NCI-H2029 (cell line): ENCODE measurements at regions not wholly inside any gene's neighbourhood (a gene's known extent, or its start where the extent isn't known, plus 50 kb on each side); places are given as distances from the start of the nearest gene placed in this dataset.

ENCODE experiments used
- DNase-seq: peaks from one replicate; lab custom pipeline; 2025; lab: John Stamatoyannopoulos, UW

- DNase-seq: no peak
Observed at GRCh38 chr13:78004821-78005220, 86.2 kb upstream of the EDNRB start.

- DNase-seq: no peak
Observed at GRCh38 chr13:77999746-78000145, 81.1 kb upstream of the EDNRB start.

- no peak for DNase-seq
Observed at GRCh38 chr13:77994166-77994565, 75.5 kb upstream of the EDNRB start.

- DNase-seq: no peak
Observed at GRCh38 chr13:77991003-77991402, 72.4 kb upstream of the EDNRB start.

GRCh38 chr13:77989281-77989680, 70.7 kb upstream of the EDNRB start:
- no peak for DNase-seq

- DNase-seq: no peak
Observed at GRCh38 chr13:77988355-77988754, 69.7 kb upstream of the EDNRB start.

GRCh38 chr13:77986713-77987112, 68.1 kb upstream of the EDNRB start:
- no peak for DNase-seq

- no peak for DNase-seq
Observed at GRCh38 chr13:77985866-77986636, 67.4 kb upstream of the EDNRB start.

- no peak for DNase-seq
Observed at GRCh38 chr13:77981281-77981881, 62.8 kb upstream of the EDNRB start.

GRCh38 chr13:77980592-77980991, 62.0 kb upstream of the EDNRB start:
- DNase-seq: no peak

GRCh38 chr13:77979721-77980385, 61.2 kb upstream of the EDNRB start:
- DNase-seq: no peak

- no peak for DNase-seq
Observed at GRCh38 chr13:77975358-77976042, 56.9 kb upstream of the EDNRB start.

GRCh38 chr13:77969299-77969698, 50.7 kb upstream of the EDNRB start:
- no peak for DNase-seq
